Mucosa of gallbladder (tissue), 1 donor: ENCODE measurements at regions not wholly inside any gene's neighbourhood (a gene's known extent, or its start where the extent isn't known, plus 50 kb on each side); places are given as distances from the start of the nearest gene placed in this dataset.

Source experiments
- DNase-seq: peaks from one replicate; pipeline ENCODE4 v3.0.0-alpha.2; 2020; ENCODE audit warnings: low spot score
- donor health status: DM: no; HTN: no; CAD: no.

DNA sequence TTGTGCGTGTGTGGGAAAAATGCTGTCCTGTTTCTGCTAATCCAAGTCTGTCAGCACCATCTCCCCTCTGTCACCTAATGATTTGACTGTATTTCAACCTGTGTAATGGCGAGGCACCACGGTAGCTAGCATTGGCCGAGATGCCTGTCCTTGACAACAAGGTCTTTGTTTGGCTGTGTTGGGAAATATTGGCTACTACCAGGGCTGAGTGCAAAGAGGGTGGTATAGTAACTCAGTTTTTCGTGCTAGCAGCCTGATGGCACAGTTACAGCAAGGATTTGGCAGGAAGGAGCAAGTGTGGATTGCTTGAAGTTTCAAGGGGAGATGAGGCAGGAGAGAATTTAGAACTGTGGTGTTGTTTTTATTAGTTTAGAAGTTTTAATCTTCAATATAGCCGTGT is 440.3 kb upstream of the RGS6 start:
- DNase-seq: no peak

DNA sequence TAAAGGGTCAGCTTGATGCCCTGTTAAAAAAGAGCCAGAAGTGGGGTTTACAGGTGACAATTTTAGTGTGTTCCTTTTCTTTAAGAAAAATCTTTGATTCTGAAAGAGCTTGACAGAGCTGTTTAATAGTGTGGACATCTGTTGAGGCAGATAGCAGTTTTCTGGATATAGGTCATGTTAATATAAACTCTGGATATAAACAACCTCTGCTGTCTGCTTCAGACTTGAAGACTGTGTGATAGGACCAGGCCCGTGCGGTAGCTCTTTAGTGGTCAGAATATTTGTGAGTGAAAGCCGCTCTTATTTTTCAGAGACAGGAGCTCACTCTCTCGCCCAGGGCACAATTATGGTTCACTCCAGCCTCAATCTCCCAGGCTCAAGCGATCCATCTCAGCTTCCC is 439.9 kb upstream of the RGS6 start:
- no peak for DNase-seq

DNA sequence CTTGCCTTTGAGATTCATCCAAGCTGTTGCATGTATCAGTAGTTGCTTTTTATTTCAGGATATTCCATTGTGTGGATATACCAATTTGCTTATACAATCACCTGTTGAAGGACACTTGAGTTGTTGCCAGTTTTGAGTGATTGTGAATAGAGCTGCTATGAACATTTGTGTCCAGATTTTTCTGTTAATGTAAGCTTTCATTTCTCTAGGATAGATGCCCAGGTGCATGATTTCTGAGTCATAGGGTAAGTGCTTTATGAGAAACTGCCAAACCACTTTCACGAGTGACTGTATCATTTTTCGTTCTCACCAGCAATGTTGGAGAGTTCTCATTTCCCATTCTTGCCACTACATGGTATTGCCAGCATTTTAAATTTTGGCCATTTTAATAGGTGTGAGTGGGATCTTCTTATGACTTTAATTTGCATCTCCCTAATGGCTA is 434.6 kb upstream of the RGS6 start:
- no peak for DNase-seq

- no peak for DNase-seq
Measured at GRCh38 chr14:71498212-71498611, 434.0 kb upstream of the RGS6 start.

- DNase-seq: no peak
Measured at GRCh38 chr14:71499018-71499417, 433.2 kb upstream of the RGS6 start.

- no peak for DNase-seq
Measured at GRCh38 chr14:71507681-71508080, 424.5 kb upstream of the RGS6 start.

GRCh38 chr14:71508901-71509300 is 423.3 kb upstream of the RGS6 start:
- DNase-seq: no peak

DNA sequence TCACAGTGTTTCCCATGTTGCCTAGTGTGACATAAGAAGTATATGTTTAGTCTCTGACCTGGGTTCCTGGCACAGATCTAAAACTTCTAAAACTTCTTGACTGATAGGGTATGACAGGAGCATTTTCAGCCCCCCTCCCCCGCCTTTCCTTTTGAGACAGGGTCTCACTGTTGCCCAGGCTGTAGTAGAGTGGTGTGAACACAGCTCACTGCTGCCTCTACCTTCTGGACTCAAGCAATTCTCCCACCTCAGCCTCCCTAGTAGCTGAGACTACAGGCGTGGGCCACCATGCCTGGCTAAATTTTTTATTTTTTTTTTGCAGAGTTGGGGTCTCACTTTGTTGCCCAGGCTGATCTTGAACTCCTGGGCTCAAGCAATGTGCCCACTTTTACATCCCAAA is 421.1 kb upstream of the RGS6 start:
- DNase-seq: no peak

GRCh38 chr14:71514941-71515919 is 417.0 kb upstream of the RGS6 start:
- DNase-seq: no peak

- DNase-seq: no peak
Measured at GRCh38 chr14:71521238-71522135, 410.7 kb upstream of the RGS6 start.

- DNase-seq: no peak
Measured at GRCh38 chr14:71523630-71524319, 408.5 kb upstream of the RGS6 start.

- DNase-seq: no peak
Measured at GRCh38 chr14:71524320-71524982, 407.8 kb upstream of the RGS6 start.

DNA sequence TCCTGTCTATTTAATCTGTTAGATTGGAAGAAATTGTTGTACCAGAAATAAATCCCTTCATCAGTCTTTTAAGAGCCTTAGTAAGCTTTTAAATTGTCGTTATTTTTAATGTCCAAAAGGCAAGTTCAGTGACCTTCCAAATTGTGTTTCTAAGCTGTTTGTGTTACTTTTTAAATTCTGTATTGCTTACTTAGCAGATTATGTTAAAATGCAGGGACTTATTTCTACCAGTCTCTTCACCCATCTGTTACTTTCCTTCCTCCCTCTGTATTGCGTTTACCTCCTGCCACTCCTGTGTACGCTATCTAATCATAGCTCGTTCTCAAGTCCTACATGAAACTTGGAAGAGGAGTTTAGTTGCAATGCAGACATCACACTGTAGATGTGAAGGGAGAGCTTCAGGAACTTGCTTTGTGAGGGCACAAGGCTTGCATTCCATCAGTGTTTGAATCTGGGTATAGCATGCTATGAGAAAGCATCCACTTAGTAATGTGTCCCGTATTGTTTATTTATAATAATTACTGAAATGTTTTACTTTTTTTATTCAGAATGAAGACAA is 406.5 kb upstream of the RGS6 start:
- no peak for DNase-seq

- no peak for DNase-seq
Measured at GRCh38 chr14:71526388-71526787, 405.8 kb upstream of the RGS6 start.

GRCh38 chr14:71527838-71528237 is 404.4 kb upstream of the RGS6 start:
- no peak for DNase-seq

GRCh38 chr14:71529848-71530247 is 402.4 kb upstream of the RGS6 start:
- peak; percentile 21 for DNase-seq

DNA sequence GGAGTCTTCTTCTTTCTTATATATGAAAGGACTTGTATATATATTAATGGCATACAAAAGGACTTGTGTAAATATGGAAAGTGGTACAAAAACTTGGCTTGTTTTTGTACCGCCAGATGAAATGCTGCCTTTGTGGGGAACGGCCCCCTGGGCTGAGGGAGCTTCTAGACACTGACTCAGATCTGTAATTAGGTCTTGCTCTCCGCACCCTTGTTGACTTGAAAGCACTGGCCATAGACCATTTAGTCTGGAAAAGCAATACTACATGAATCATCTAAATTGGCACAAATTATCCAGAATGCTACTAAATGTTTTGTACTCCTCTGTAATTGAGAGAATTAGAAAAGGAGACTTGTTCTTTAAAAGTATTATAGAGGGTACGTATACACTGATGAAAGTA is 399.9 kb upstream of the RGS6 start:
- no peak for DNase-seq

DNA sequence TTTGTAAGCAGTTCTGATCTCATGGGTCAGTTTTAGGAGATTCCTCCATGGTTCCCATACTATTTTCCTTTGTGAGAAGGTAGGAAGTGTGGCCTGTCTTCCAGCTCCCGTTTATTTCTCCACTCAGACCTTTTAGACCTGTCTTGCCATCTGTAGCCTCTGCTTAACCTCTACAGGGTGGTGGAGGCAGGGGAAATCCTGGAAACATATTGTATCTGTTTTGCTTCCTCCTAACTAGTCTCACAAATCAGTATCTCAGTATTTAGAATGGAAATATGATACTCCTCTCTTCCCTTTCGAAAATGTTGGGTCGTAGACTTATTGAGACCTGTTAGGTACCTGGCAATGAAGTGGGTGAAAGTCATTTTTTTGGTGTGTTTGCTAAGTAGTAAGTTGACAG is 399.4 kb upstream of the RGS6 start:
- no peak for DNase-seq

DNA sequence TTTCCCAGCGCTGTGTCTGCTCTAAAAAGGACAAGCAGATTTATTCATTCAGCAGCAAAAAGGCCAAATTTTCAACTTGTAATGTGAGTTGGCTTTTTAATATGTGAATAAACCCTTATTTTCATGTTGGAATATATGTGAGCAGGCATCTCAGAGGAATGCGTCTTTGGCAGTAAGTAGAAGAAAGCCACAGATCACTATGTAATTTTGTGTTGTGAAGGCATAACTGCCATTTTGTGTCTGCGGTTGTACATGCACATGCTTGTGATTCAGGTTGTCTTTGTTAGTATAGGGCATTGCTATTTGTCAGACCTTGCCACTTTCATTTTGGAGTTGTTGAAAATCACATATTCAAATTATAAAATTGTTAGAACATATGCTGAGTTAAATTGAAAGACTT is 398.8 kb upstream of the RGS6 start:
- DNase-seq: no peak

- no peak for DNase-seq
Measured at GRCh38 chr14:71533800-71534199, 398.4 kb upstream of the RGS6 start.

- no peak for DNase-seq
Measured at GRCh38 chr14:71534506-71534905, 397.7 kb upstream of the RGS6 start.
